PFSK-1 (cell line): ENCODE measurements at regions not wholly inside any gene's neighbourhood (a gene's known extent, or its start where the extent isn't known, plus 50 kb on each side); places are given as distances from the start of the nearest gene placed in this dataset.

Experiments
- FOXP2 ChIP-seq: optimal IDR thresholded peaks from 2 replicates; pipeline ENCODE3; 2011; ENCODE audit warnings: borderline replicate concordance, control low read depth, inconsistent platforms; ENCODE audit not compliant: insufficient read depth; ENCODE audit errors: extremely low read length, extremely low read depth
- POLR2AphosphoS5 ChIP-seq: IDR thresholded peaks from 2 replicates; pipeline ENCODE4 v1.6.1; 2012; ENCODE audit warnings: low read depth, mild to moderate bottlenecking, control low read depth, low read length, moderate library complexity
- REST ChIP-seq, 2 experiments: IDR thresholded peaks; 2 replicates each; pipeline versions ENCODE4 v1.6.1 to v1.8.0; 2011 to 2012; ENCODE audit warnings: low read depth in 2 of 2, low read length in 2 of 2, control low read depth in 1 of 2, inconsistent platforms in 1 of 2, mild to moderate bottlenecking in 1 of 2, moderate library complexity in 1 of 2; ENCODE audit not compliant: insufficient read depth in 1 of 2
- SIN3A ChIP-seq: IDR thresholded peaks from 2 replicates; pipeline ENCODE4 v1.6.1; 2012; ENCODE audit warnings: mild to moderate bottlenecking, low read length, moderate library complexity, borderline replicate concordance; ENCODE audit not compliant: insufficient read depth
- TAF1 ChIP-seq: IDR thresholded peaks from 2 replicates; pipeline ENCODE4 v1.6.1; 2012; ENCODE audit warnings: low read length, control low read depth, borderline replicate concordance; ENCODE audit not compliant: insufficient read depth

DNA sequence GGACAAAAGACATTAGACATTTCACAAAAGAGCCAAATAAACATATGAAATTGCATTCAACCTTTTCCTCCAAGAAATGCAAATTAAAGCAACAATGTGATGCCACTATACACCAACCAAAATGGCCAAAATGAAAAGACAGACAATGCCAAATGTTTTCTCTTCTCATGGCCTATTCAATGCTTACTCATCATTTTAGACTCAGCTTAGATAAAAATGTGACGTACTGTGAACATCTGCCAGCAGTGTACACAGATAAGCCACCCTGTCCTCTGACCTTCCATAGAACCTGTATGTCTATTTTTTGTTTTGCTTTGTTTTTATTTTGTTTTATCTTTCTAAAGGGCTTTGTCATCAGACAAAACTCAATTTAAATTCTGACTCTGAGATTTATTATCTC lies 385.2 kb downstream of the FRK start:
- TF ChIP-seq FOXP2 (no peak), POLR2AphosphoS5 (no peak)

- TF ChIP-seq REST (IDR thresholded peaks at IDR 0.05; ENCODE audit: insufficient read depth in 1 of 2, low read depth in 2 of 2, low read length in 2 of 2): no peak
- no peak for TF ChIP-seq FOXP2
- no peak for TF ChIP-seq SIN3A
- no peak for TF ChIP-seq POLR2AphosphoS5
- TF ChIP-seq TAF1: no peak
These were observed 391.9 kb downstream of the FRK start for GRCh38 chr6:115668781-115669180.

- TF ChIP-seq SIN3A: no peak
These were observed 392.5 kb downstream of the FRK start for GRCh38 chr6:115668211-115668610.

- no peak for TF ChIP-seq POLR2AphosphoS5
- TF ChIP-seq SIN3A: no peak
- no peak for TF ChIP-seq FOXP2
- no peak for TF ChIP-seq REST (IDR thresholded peaks at IDR 0.05; ENCODE audit: insufficient read depth in 1 of 2, low read depth in 2 of 2, low read length in 2 of 2)
- no peak for TF ChIP-seq TAF1
These were observed 393.1 kb downstream of the FRK start for GRCh38 chr6:115667478-115668026.

DNA sequence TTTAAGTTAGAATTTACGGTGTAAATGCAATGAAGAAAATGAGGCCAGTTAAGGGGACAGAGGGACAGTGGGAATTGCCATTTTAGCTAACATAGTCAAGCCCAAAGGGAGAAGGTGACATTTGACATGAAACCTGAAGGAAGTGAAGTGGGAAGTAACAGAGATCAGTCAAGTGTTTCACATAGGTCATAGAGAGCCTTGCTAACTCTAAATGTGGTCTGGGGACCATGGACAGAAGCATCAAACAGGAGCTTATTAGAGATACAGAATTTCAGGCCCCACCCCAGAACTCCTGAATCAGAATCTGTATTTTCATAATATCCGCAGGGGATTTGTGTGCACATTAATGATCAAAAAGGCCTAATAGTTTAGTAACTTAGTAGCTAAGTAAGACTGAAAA lies 393.7 kb downstream of the FRK start:
- TF ChIP-seq FOXP2: no peak
- TF ChIP-seq SIN3A: no peak
- no peak for TF ChIP-seq REST (IDR thresholded peaks at IDR 0.05; ENCODE audit: insufficient read depth in 1 of 2, low read depth in 2 of 2, low read length in 2 of 2)
- no peak for TF ChIP-seq POLR2AphosphoS5
- no peak for TF ChIP-seq TAF1

DNA sequence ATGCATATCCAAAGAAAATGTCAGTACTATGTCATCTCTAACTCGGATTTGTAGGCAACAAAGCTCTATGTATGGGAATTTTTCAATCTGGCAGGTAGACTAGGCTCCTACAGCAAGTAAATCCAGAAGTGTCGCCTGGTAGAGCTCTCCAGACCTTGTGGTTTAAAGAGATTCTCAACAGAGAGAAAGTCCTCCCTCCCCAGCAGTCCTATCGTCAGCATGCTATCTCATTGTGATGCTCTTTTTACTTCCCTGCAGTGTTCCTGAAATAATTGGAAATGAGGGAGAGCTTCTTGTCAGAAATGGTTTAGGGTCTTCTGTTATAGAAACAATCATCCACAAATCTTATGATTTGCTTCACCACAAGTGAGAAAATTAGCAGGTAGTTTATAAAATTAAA lies 395.4 kb downstream of the FRK start:
- TF ChIP-seq POLR2AphosphoS5 (no peak), REST (IDR thresholded peaks at IDR 0.05; ENCODE audit: insufficient read depth in 1 of 2, low read depth in 2 of 2, low read length in 2 of 2) (no peak)
